HG02798 (cell line): ENCODE measurements at regions not wholly inside any gene's neighbourhood (a gene's known extent, or its start where the extent isn't known, plus 50 kb on each side); places are given as distances from the start of the nearest gene placed in this dataset.
"Not testable (repeated sequence)": the region's sequence is repeated elsewhere in the genome, so short reads cannot be mapped to it uniquely, and the experiment has no call there.

ENCODE experiments used
- ATAC-seq: cut with Tn5 transposase; IDR thresholded peaks from one replicate; pipeline ENCODE4 v1.9.1; 2021; ENCODE audit warnings: mild to moderate bottlenecking; ENCODE audit not compliant: unreplicated experiment, poor library complexity

GRCh38 chr2:83368916-83369315, 1090.2 kb downstream of the SUCLG1 start:
- ATAC-seq = no peak

- ATAC-seq = no peak
These were observed 1090.6 kb downstream of the SUCLG1 start for GRCh38 chr2:83368461-83368860.

- ATAC-seq = no peak
These were observed 1093.6 kb downstream of the SUCLG1 start for GRCh38 chr2:83365476-83365875.

- ATAC-seq = no peak
These were observed 1094.8 kb downstream of the SUCLG1 start for GRCh38 chr2:83364264-83364663.

DNA sequence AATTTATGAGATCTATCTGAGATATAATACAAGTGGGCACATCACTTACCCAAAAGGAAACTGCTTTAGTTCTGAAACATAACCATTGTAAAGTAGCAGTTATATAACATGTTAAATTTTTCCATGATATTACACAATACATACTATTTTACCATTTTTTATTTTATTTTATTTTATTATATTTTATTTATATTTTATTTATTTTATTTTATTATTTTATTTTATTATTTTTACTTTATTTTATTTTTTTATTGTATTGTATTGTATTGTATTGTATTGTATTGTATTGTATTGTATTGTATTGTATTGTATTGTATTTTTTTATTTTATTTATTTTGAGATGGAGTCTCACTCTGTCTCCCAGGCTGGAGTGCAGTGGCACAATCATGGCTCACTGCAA, 1095.9 kb downstream of the SUCLG1 start:
- not testable (repeated sequence) for ATAC-seq

GRCh38 chr2:83359336-83359735, 1099.7 kb downstream of the SUCLG1 start:
- no peak for ATAC-seq

GRCh38 chr2:83342860-83343329, 1116.2 kb downstream of the SUCLG1 start:
- no peak for ATAC-seq

DNA sequence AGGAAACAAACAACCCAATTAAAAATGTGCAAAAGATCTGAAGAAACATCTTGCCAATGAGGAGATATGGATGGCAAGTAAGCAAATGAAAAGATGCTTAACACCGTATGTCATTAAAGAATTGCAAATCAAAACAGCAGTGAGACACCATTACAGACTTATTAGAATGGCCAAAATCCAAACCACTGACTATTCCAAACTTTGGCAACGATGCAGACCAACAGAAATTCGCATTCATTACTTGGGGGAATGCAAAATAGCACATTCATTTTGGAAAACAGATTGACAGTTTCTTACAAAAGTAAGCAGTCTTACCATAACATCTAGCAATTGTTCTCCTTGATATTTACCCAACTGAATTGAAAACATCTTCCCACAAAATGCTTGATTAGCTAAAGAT, 1118.7 kb downstream of the SUCLG1 start:
- ATAC-seq = no peak

- not testable (repeated sequence) for ATAC-seq
These were observed 1119.1 kb downstream of the SUCLG1 start for GRCh38 chr2:83339942-83340341.

GRCh38 chr2:83331810-83332209, 1127.3 kb downstream of the SUCLG1 start:
- no peak for ATAC-seq

GRCh38 chr2:83323038-83323437, 1136.0 kb downstream of the SUCLG1 start:
- ATAC-seq = no peak

- ATAC-seq = no peak
These were observed 1139.0 kb downstream of the SUCLG1 start for GRCh38 chr2:83320053-83320452.

- ATAC-seq = no peak
These were observed 1153.2 kb downstream of the SUCLG1 start for GRCh38 chr2:83305758-83306378.

GRCh38 chr2:83291083-83291482, 1168.0 kb downstream of the SUCLG1 start:
- ATAC-seq = no peak

DNA sequence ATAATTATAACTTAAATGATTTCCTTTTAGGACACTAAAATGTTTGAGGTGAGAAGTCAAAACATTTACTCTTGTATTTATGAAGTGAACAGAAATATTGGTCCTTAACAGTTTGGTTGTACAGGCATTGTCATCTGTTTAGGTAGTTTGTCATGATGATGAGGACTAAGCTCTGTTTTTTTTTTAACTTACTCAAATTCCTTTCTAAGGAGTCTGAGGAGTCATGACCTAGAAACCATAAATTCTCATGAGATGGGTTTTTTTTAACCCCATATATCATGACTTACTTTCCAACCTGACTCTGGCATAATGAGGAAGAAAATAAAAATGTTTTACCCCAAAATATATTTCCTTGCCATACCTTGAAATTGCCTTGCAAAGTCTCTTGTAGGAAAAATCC, 1176.2 kb downstream of the SUCLG1 start:
- ATAC-seq = no peak

DNA sequence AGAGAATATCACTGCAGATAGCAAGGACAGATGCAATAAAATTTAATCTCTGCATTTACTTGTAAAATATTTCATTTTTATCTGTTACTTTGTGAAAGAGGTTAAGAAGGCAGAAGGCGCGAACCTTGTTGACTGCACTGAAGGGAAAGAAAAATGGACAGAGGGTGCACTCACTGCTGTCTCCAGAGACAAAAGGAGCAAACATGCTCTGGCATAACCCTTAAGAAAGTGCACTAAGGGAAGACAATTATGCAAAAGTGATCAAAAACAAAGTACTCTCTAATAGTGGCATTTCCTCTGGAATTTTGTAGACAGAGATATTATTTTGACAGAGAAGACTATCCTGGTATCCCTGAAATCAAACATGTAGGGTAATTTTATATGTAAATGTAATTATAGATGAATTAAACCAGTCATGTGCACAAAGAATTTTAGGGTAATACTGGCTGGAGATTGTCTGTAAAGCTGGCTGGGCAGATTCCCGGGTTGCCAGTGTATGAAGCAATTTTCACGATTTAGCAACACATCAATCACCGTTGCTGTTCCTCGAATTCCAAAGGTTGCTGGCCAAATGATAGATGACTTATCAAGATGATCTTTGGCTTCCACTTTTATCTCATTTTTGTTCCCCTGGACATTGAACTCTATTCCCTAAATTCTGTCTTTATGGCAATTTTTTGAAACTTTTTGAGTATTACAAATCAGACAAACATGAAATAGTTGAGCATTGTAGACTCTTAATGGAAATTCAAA, 1176.9 kb downstream of the SUCLG1 start:
- ATAC-seq = no peak

- no peak for ATAC-seq
These were observed 1178.7 kb downstream of the SUCLG1 start for GRCh38 chr2:83280391-83280790.

- no peak for ATAC-seq
These were observed 1185.8 kb downstream of the SUCLG1 start for GRCh38 chr2:83273322-83273721.

GRCh38 chr2:83261591-83262136, 1197.4 kb downstream of the SUCLG1 start:
- ATAC-seq = no peak

- no peak for ATAC-seq
These were observed 1205.2 kb downstream of the SUCLG1 start for GRCh38 chr2:83253848-83254247.

- ATAC-seq = no peak
These were observed 1207.7 kb downstream of the SUCLG1 start for GRCh38 chr2:83251321-83251872.
